ENCODE measurements at regions not wholly inside any gene's neighbourhood (a gene's known extent, or its start where the extent isn't known, plus 50 kb on each side); places are given as distances from the start of the nearest gene placed in this dataset.
A peak's percentile ranks its signal among the peaks of the same experiment; 100 is the strongest.

- peaks cover 8% of the 10 kb centered on the region for H3K9me3 Mint-ChIP-seq
Measured at GRCh38 chr21:23463365-23463764, 2143.9 kb downstream of the MRPL39 start.

GRCh38 chr21:23455676-23456075 is 2151.6 kb downstream of the MRPL39 start:
- ATAC-seq: no peak
- H3K4me1 Mint-ChIP-seq: peaks cover 5% of the 10 kb centered on the region
- H3K36me3 Mint-ChIP-seq: no peaks in the 10 kb centered on the region
- no peaks in the 10 kb centered on the region for H3K9me3 Mint-ChIP-seq
- H3K27me3 Mint-ChIP-seq: no peaks in the 10 kb centered on the region
- no peak overlapping the region for H3K4me3 Mint-ChIP-seq
- no peak overlapping the region for H3K27ac Mint-ChIP-seq

More at GRCh38 chr21:23463365-23463764, 2143.9 kb downstream of the MRPL39 start:
- Mint-ChIP-seq H3K27me3 (no peaks in the 10 kb centered on the region), H3K27ac (no peak overlapping the region), H3K4me3 (no peak overlapping the region), H3K4me1 (no peaks in the 10 kb centered on the region), H3K36me3 (no peaks in the 10 kb centered on the region)
- no peak for ATAC-seq

- no peaks in the 10 kb centered on the region for H3K9me3 Mint-ChIP-seq
- H3K4me3 Mint-ChIP-seq: peak overlapping the region; percentile 24
- ATAC-seq: peak; percentile 62
- H3K4me1 Mint-ChIP-seq: peaks cover 5% of the 10 kb centered on the region
- H3K36me3 Mint-ChIP-seq: no peaks in the 10 kb centered on the region
- no peak overlapping the region for H3K27ac Mint-ChIP-seq
- H3K27me3 Mint-ChIP-seq: no peaks in the 10 kb centered on the region
Measured at GRCh38 chr21:23452384-23453083, 2154.7 kb downstream of the MRPL39 start.

GRCh38 chr21:23445307-23445706 is 2162.0 kb downstream of the MRPL39 start:
- Mint-ChIP-seq H3K4me3 (no peak overlapping the region), H3K9me3 (no peaks in the 10 kb centered on the region), H3K27me3 (no peaks in the 10 kb centered on the region), H3K27ac (no peak overlapping the region), H3K4me1 (no peaks in the 10 kb centered on the region), H3K36me3 (no peaks in the 10 kb centered on the region)
- ATAC-seq: no peak

GRCh38 chr21:23438081-23438480 is 2169.2 kb downstream of the MRPL39 start:
- peaks cover 5% of the 10 kb centered on the region for H3K9me3 Mint-ChIP-seq
- H3K4me1 Mint-ChIP-seq: no peaks in the 10 kb centered on the region
- ATAC-seq: no peak
- no peaks in the 10 kb centered on the region for H3K27me3 Mint-ChIP-seq
- no peaks in the 10 kb centered on the region for H3K36me3 Mint-ChIP-seq
- H3K4me3 Mint-ChIP-seq: no peak overlapping the region
- H3K27ac Mint-ChIP-seq: no peak overlapping the region

- no peaks in the 10 kb centered on the region for H3K9me3 Mint-ChIP-seq
- H3K36me3 Mint-ChIP-seq: no peaks in the 10 kb centered on the region
- no peaks in the 10 kb centered on the region for H3K4me1 Mint-ChIP-seq
- H3K27ac Mint-ChIP-seq: no peak overlapping the region
- no peak overlapping the region for H3K4me3 Mint-ChIP-seq
- no peaks in the 10 kb centered on the region for H3K27me3 Mint-ChIP-seq
- no peak for ATAC-seq
Measured at GRCh38 chr21:23402929-23403520, 2204.3 kb downstream of the MRPL39 start.

- ATAC-seq: no peak
- H3K27me3 Mint-ChIP-seq: no peaks in the 10 kb centered on the region
Measured at GRCh38 chr21:23401278-23401677, 2206.0 kb downstream of the MRPL39 start.

GRCh38 chr21:23398726-23399125 is 2208.6 kb downstream of the MRPL39 start:
- Mint-ChIP-seq H3K9me3 (no peaks in the 10 kb centered on the region), H3K36me3 (no peaks in the 10 kb centered on the region), H3K4me1 (no peaks in the 10 kb centered on the region), H3K4me3 (no peak overlapping the region), H3K27me3 (no peaks in the 10 kb centered on the region), H3K27ac (no peak overlapping the region)
- no peak for ATAC-seq

More at GRCh38 chr21:23401278-23401677, 2206.0 kb downstream of the MRPL39 start:
- H3K9me3 Mint-ChIP-seq: no peaks in the 10 kb centered on the region
- H3K36me3 Mint-ChIP-seq: no peaks in the 10 kb centered on the region
- H3K27ac Mint-ChIP-seq: no peak overlapping the region
- H3K4me1 Mint-ChIP-seq: no peaks in the 10 kb centered on the region
- no peak overlapping the region for H3K4me3 Mint-ChIP-seq

GRCh38 chr21:23394458-23394857 is 2212.8 kb downstream of the MRPL39 start:
- Mint-ChIP-seq H3K9me3 (no peaks in the 10 kb centered on the region), H3K27ac (no peak overlapping the region), H3K27me3 (no peaks in the 10 kb centered on the region), H3K36me3 (no peaks in the 10 kb centered on the region), H3K4me1 (no peaks in the 10 kb centered on the region), H3K4me3 (no peak overlapping the region)
- no peak for ATAC-seq

- Mint-ChIP-seq H3K9me3 (no peaks in the 10 kb centered on the region), H3K4me1 (no peaks in the 10 kb centered on the region), H3K27me3 (no peaks in the 10 kb centered on the region), H3K27ac (no peak overlapping the region), H3K36me3 (no peaks in the 10 kb centered on the region), H3K4me3 (no peak overlapping the region)
- no peak for ATAC-seq
Measured at GRCh38 chr21:23384679-23385078, 2222.6 kb downstream of the MRPL39 start.

GRCh38 chr21:23374155-23374554 is 2233.1 kb downstream of the MRPL39 start:
- no peak for ATAC-seq
- H3K9me3 Mint-ChIP-seq: no peaks in the 10 kb centered on the region
- H3K36me3 Mint-ChIP-seq: no peaks in the 10 kb centered on the region
- H3K4me3 Mint-ChIP-seq: no peak overlapping the region
- H3K4me1 Mint-ChIP-seq: no peaks in the 10 kb centered on the region
- no peak overlapping the region for H3K27ac Mint-ChIP-seq
- no peaks in the 10 kb centered on the region for H3K27me3 Mint-ChIP-seq

- Mint-ChIP-seq H3K4me3 (no peak overlapping the region), H3K36me3 (no peaks in the 10 kb centered on the region), H3K27ac (no peak overlapping the region), H3K4me1 (no peaks in the 10 kb centered on the region), H3K9me3 (peaks cover 7% of the 10 kb centered on the region), H3K27me3 (no peaks in the 10 kb centered on the region)
- no peak for ATAC-seq
Measured at GRCh38 chr21:23356905-23357304, 2250.4 kb downstream of the MRPL39 start.

- ATAC-seq: no peak
- Mint-ChIP-seq H3K27ac (no peak overlapping the region), H3K36me3 (no peaks in the 10 kb centered on the region), H3K4me1 (no peaks in the 10 kb centered on the region), H3K9me3 (no peaks in the 10 kb centered on the region), H3K27me3 (no peaks in the 10 kb centered on the region), H3K4me3 (no peak overlapping the region)
Measured at GRCh38 chr21:23316190-23316589, 2291.1 kb downstream of the MRPL39 start.

- Mint-ChIP-seq H3K36me3 (no peaks in the 10 kb centered on the region), H3K27me3 (no peaks in the 10 kb centered on the region)
Measured at GRCh38 chr21:23308741-23309140, 2298.5 kb downstream of the MRPL39 start.

GRCh38 chr21:23307065-23307464 is 2300.2 kb downstream of the MRPL39 start:
- no peaks in the 10 kb centered on the region for H3K9me3 Mint-ChIP-seq
- H3K4me3 Mint-ChIP-seq: no peak overlapping the region
- ATAC-seq: no peak
- H3K4me1 Mint-ChIP-seq: no peaks in the 10 kb centered on the region
- no peak overlapping the region for H3K27ac Mint-ChIP-seq
- H3K27me3 Mint-ChIP-seq: no peaks in the 10 kb centered on the region
- H3K36me3 Mint-ChIP-seq: no peaks in the 10 kb centered on the region

More at GRCh38 chr21:23308741-23309140, 2298.5 kb downstream of the MRPL39 start:
- Mint-ChIP-seq H3K4me3 (no peak overlapping the region), H3K9me3 (no peaks in the 10 kb centered on the region), H3K27ac (no peak overlapping the region), H3K4me1 (no peaks in the 10 kb centered on the region)
- ATAC-seq: no peak

- H3K27ac Mint-ChIP-seq: no peak overlapping the region
- ATAC-seq: no peak
- H3K36me3 Mint-ChIP-seq: no peaks in the 10 kb centered on the region
- H3K27me3 Mint-ChIP-seq: no peaks in the 10 kb centered on the region
- H3K4me3 Mint-ChIP-seq: no peak overlapping the region
- peaks cover 12% of the 10 kb centered on the region for H3K9me3 Mint-ChIP-seq
- no peaks in the 10 kb centered on the region for H3K4me1 Mint-ChIP-seq
Measured at GRCh38 chr21:23292292-23292691, 2294.1 kb downstream of the NCAM2 start.
